Mesothelial cell of epicardium (in vitro differentiated cells): ENCODE measurements at regions not wholly inside any gene's neighbourhood (a gene's known extent, or its start where the extent isn't known, plus 50 kb on each side); places are given as distances from the start of the nearest gene placed in this dataset.

Experiments used
- DNase-seq, 2 experiments: peaks; one replicate each; pipeline ENCODE4 v3.0.0; 2021; ENCODE audit warnings: low spot score in 2 of 2; ENCODE audit not compliant: unreplicated experiment in 2 of 2
- H3K27ac Mint-ChIP-seq: 2 replicates; pipeline ENCODE4 v1.8.0; 2021; ENCODE audit warnings: mixed read lengths
- H3K27me3 Mint-ChIP-seq: 2 replicates; pipeline ENCODE4 v1.8.0; 2021; ENCODE audit warnings: low read depth, mixed read lengths
- H3K36me3 Mint-ChIP-seq: 2 replicates; pipeline ENCODE4 v1.8.0; 2021; ENCODE audit warnings: mixed read lengths
- H3K4me1 Mint-ChIP-seq: 2 replicates; pipeline ENCODE4 v1.8.0; 2021; ENCODE audit warnings: mixed read lengths
- H3K4me3 Mint-ChIP-seq: 2 replicates; pipeline ENCODE4 v1.8.0; 2021; ENCODE audit warnings: mild to moderate bottlenecking, moderate library complexity, mixed read lengths
- H3K9me3 Mint-ChIP-seq: 2 replicates; pipeline ENCODE4 v1.8.0; 2021; ENCODE audit warnings: mixed read lengths
- TF ChIP-seq, protein P1 (sequence below): fragments of 200-600 bp; sonication (generic); IDR thresholded peaks from one replicate; pipeline ENCODE4 v1.5.0; 2021; ENCODE audit warnings: antibody characterized with exemption; ENCODE audit not compliant: unreplicated experiment

DNA sequence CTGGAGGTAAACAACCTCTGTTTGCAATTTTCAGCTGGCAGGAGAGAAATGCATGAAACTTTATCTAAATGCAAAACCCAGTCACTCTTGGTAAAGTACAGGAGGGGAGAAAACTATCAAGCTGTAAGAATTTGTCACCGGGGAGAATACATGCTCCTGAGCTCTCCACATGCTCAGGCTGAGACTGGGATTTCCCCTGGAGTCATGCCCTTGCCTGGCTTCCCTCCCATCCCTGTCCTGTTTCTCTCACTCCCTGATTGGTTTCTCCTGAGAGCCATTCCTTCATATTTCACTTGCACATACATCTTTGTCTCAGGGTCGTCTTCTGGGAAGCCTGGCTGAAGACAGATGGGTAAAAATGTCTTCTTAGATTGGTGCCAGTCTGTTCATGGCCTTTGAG is 52.9 kb upstream of the SPATS2L start:
- Mint-ChIP-seq H3K9me3 (no peaks in the 10 kb centered on the region), H3K27me3 (no peaks in the 10 kb centered on the region), H3K4me3 (no peak overlapping the region), H3K36me3 (no peaks in the 10 kb centered on the region), H3K4me1 (peaks cover 8% of the 10 kb centered on the region), H3K27ac (no peak overlapping the region)
- TF ChIP-seq, protein P1, sequence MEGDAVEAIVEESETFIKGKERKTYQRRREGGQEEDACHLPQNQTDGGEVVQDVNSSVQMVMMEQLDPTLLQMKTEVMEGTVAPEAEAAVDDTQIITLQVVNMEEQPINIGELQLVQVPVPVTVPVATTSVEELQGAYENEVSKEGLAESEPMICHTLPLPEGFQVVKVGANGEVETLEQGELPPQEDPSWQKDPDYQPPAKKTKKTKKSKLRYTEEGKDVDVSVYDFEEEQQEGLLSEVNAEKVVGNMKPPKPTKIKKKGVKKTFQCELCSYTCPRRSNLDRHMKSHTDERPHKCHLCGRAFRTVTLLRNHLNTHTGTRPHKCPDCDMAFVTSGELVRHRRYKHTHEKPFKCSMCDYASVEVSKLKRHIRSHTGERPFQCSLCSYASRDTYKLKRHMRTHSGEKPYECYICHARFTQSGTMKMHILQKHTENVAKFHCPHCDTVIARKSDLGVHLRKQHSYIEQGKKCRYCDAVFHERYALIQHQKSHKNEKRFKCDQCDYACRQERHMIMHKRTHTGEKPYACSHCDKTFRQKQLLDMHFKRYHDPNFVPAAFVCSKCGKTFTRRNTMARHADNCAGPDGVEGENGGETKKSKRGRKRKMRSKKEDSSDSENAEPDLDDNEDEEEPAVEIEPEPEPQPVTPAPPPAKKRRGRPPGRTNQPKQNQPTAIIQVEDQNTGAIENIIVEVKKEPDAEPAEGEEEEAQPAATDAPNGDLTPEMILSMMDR: no peak
- DNase-seq: no peak

DNA sequence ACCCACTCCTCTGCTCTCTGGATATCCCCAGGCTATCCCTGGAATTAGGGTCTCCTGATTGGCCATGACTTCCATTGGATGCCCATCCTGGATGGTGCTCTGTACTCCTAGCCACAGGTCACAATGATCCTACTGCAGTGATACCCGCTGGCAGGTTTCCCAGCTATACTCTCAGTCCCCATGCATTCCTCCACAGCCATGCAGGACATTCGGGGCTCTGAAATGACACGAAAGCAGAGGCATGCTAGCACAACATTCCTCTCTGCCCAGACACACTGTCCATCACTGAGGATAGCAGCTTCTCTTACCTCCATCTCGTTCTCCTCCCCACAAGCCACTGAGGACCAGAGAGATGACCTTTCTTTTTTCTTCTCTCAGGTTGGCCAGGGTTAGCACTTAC is 51.7 kb upstream of the SPATS2L start:
- H3K4me3 Mint-ChIP-seq: no peak overlapping the region
- H3K9me3 Mint-ChIP-seq: no peaks in the 10 kb centered on the region
- peaks cover 16% of the 10 kb centered on the region for H3K4me1 Mint-ChIP-seq
- H3K36me3 Mint-ChIP-seq: no peaks in the 10 kb centered on the region
- TF ChIP-seq, protein P1: no peak
- no peaks in the 10 kb centered on the region for H3K27me3 Mint-ChIP-seq
- H3K27ac Mint-ChIP-seq: no peak overlapping the region
- no peak for DNase-seq

DNA sequence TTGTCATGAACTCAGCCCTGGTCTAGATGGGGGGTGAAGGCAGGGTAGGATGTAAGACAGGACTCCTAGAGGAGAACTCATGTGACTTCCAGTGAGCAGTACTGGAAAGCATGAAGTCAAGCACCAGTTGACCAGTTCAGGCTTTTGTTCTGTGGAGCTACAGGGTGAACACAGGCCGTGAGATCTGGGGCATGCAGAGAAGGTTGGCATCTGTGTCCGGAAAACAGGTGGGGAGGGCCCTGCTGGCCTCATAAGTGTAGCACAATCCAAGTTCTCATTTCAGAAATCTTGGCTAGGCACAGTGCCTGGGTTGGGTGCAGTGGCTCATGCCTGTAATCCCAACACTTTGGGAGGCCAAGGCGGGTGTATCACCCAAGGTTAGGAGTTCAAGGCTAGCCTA is 50.9 kb upstream of the SPATS2L start:
- TF ChIP-seq, protein P1: no peak
- H3K4me1 Mint-ChIP-seq: peaks cover 20% of the 10 kb centered on the region
- H3K27ac Mint-ChIP-seq: no peak overlapping the region

More for the DNA sequence above, 50.9 kb upstream of the SPATS2L start:
- no peak for DNase-seq
- Mint-ChIP-seq H3K27me3 (no peaks in the 10 kb centered on the region), H3K9me3 (no peaks in the 10 kb centered on the region), H3K4me3 (no peak overlapping the region), H3K36me3 (no peaks in the 10 kb centered on the region)
